H1 (cell line): ENCODE measurements at regions not wholly inside any gene's neighbourhood (a gene's known extent, or its start where the extent isn't known, plus 50 kb on each side); places are given as distances from the start of the nearest gene placed in this dataset.

Experiments used
- BACH1 ChIP-seq: IDR thresholded peaks from 2 replicates; pipeline ENCODE4 v1.6.1; 2012; ENCODE audit warnings: low read length, improper control_type of control experiment
- CBX5 ChIP-seq: fragments of 300-800, 300-1000 bp; sonication (generic); IDR thresholded peaks from 2 replicates; pipeline ENCODE4 v1.7.1; 2016; ENCODE audit warnings: antibody characterized with exemption, low read length, low read depth
- CHD1 ChIP-seq: IDR thresholded peaks from 2 replicates; pipeline ENCODE4 v1.6.1; 2012; ENCODE audit warnings: low read depth, low read length, improper control_type of control experiment
- RAD21 ChIP-seq, 2 experiments: IDR thresholded peaks in 1 of 2; conservative IDR thresholded peaks in 1 of 2; 2 replicates each; pipeline ENCODE4 v1.6.1; 2011; ENCODE audit warnings: low read depth in 2 of 2, low read length in 2 of 2, improper control_type of control experiment in 1 of 2, inconsistent platforms in 1 of 2, mild to moderate bottlenecking in 1 of 2, moderate library complexity in 1 of 2
- SP2 ChIP-seq: IDR thresholded peaks from 2 replicates; pipeline ENCODE4 v1.6.1; 2012; ENCODE audit warnings: mild to moderate bottlenecking, low read length, inconsistent platforms
- TF ChIP-seq, protein P1 (sequence below): IDR thresholded peaks from 2 replicates; pipeline ENCODE4 v1.6.1; 2011; ENCODE audit warnings: low read depth, mild to moderate bottlenecking, low read length; ENCODE audit not compliant: insufficient read depth
- TF ChIP-seq, protein P2 (sequence below): IDR thresholded peaks from 2 replicates; pipeline ENCODE4 v1.6.1; 2012; ENCODE audit warnings: inconsistent platforms

DNA sequence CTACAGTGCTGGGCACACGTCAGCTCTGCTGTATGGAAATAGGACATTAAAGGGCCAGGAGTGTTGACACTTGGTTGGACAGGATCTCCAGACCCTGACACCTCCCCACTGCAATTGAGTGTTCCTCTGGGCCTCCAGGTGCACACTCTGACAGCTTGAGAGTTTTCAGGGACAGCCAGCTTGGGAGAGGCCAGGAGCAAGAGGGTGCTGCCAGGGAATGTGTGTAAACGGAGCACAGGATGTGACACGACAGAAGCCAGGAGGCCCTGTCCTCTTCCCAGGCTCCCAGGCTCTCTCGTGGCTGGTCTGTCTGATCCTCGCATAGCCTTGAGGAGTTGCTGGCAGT is 318.1 kb upstream of the HS6ST1 start (continued):
- TF ChIP-seq SP2 (no peak), BACH1 (no peak), RAD21 (IDR thresholded peaks at IDR 0.05 in 1 of 2, conservative IDR thresholded peaks at IDR 0.05 in 1 of 2; ENCODE audit: low read depth in 2 of 2, low read length in 2 of 2) (no peak), CHD1 (no peak), CBX5 (no peak)
- TF ChIP-seq, protein P1, sequence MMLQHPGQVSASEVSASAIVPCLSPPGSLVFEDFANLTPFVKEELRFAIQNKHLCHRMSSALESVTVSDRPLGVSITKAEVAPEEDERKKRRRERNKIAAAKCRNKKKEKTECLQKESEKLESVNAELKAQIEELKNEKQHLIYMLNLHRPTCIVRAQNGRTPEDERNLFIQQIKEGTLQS: no peak
- TF ChIP-seq, protein P2, sequence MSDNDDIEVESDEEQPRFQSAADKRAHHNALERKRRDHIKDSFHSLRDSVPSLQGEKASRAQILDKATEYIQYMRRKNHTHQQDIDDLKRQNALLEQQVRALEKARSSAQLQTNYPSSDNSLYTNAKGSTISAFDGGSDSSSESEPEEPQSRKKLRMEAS: no peak
